HCT116 (cell line): ENCODE measurements at regions not wholly inside any gene's neighbourhood (a gene's known extent, or its start where the extent isn't known, plus 50 kb on each side); places are given as distances from the start of the nearest gene placed in this dataset.

ENCODE experiments used
- ATAC-seq: fragments of 200-7000 bp; cut with Tn5 transposase; 2 replicates; pipeline ENCODE4 v1.9.1; 2020; ENCODE audit warnings: mild to moderate bottlenecking, moderate library complexity
- BruUV-seq: library from RNA; stranded (reverse); fragments of 400-500 nt; replicated peaks from 2 replicates; lab custom pipeline; 2021; lab: Mats Ljungman, UMichigan
- CTCF ChIA-PET: fragments of 300-600 bp; sonication (Branson Sonifier 250); formaldehyde crosslinking; loops from one replicate; lab custom pipeline; 2021; ENCODE audit warnings: antibody characterized with exemption; lab: Charles Lee
- POLR2A ChIA-PET: fragments of 300-600, 350-600 bp; sonication (Branson Sonifier 250); formaldehyde crosslinking; loops from one replicate; lab custom pipeline; 2021; ENCODE audit warnings: antibody characterized with exemption; lab: Charles Lee
- RAD21 ChIA-PET, 2 experiments: fragments of 300-600 bp; sonication (Branson Sonifier 250); formaldehyde crosslinking; loops; one replicate each; lab custom pipeline; 2023; ENCODE audit warnings: low total read pairs in 2 of 2; ENCODE audit not compliant: uncharacterized antibody in 2 of 2, unreplicated experiment in 2 of 2, low non-redundant PET in 1 of 2; lab: Charles Lee
- DNase-seq: peaks from one replicate; pipeline ENCODE4 v3.0.0-alpha.2; 2010; ENCODE audit warnings: low read depth, low spot score
- H2AFZ ChIP-seq: fragments of 200-600 bp; shearing (Covaris generic), sonication (generic); 2 replicates; pipeline ENCODE4 v1.6.1; 2017; ENCODE audit warnings: low read depth, mixed run types, mixed read lengths, antibody characterized with exemption, low read length; ENCODE audit not compliant: poor library complexity, severe bottlenecking
- H3K27ac ChIP-seq: 2 replicates; pipeline ENCODE4 v1.5.1; 2012; ENCODE audit warnings: low read depth, low read length
- H3K27me3 ChIP-seq: fragments of 200-600 bp; sonication (generic); 2 replicates; pipeline ENCODE4 v1.6.1; 2016; ENCODE audit warnings: mixed run types, low read length, mixed read lengths; ENCODE audit not compliant: insufficient read depth
- H3K36me3 ChIP-seq, 2 experiments: fragments of 200-500 bp in 1 of 2; fragments of 200-600 bp in 1 of 2; sonication (Bioruptor generic) in 1 of 2; sonication (generic) in 1 of 2; 2 replicates each; pipeline versions ENCODE4 v1.5.1 to v1.6.1; 2014 to 2016; ENCODE audit warnings: low read length in 2 of 2, inconsistent platforms in 1 of 2, mixed read lengths in 1 of 2, mixed run types in 1 of 2; ENCODE audit not compliant: insufficient read depth in 2 of 2, control insufficient read depth in 1 of 2
- H3K4me1 ChIP-seq, 2 experiments: fragments of 200-600 bp in 1 of 2; sonication (generic) in 1 of 2; 2 replicates each; pipeline versions ENCODE4 v1.5.1 to v1.6.1; 2012 to 2017; ENCODE audit warnings: low read length in 2 of 2, inconsistent platforms in 1 of 2, mild to moderate bottlenecking in 1 of 2, mixed read lengths in 1 of 2, mixed run types in 1 of 2, moderate library complexity in 1 of 2; ENCODE audit not compliant: insufficient read depth in 2 of 2, control insufficient read depth in 1 of 2
- H3K4me2 ChIP-seq: fragments of 200-600 bp; sonication (generic); 2 replicates; pipeline ENCODE4 v1.6.1; 2017; ENCODE audit warnings: mixed run types, low read length, mixed read lengths
- H3K4me3 ChIP-seq, 2 experiments: fragments of 200-600 bp in 1 of 2; sonication (generic) in 1 of 2; replicated peaks in 1 of 2; 2 replicates each; pipeline ENCODE4 v1.5.1; 2011 to 2016; ENCODE audit warnings: low read length in 2 of 2, control low read depth in 1 of 2, low read depth in 1 of 2, mild to moderate bottlenecking in 1 of 2, mixed read lengths in 1 of 2, mixed run types in 1 of 2
- H3K79me2 ChIP-seq: fragments of 200-600 bp; sonication (generic); 2 replicates; pipeline ENCODE4 v1.6.1; 2017; ENCODE audit warnings: mild to moderate bottlenecking, mixed run types, low read length, moderate library complexity, mixed read lengths; ENCODE audit not compliant: insufficient read depth
- H3K9ac ChIP-seq: fragments of 200-600 bp; sonication (generic); 2 replicates; pipeline ENCODE4 v1.6.1; 2016; ENCODE audit warnings: low read length, mixed read lengths
- H3K9me2 ChIP-seq: fragments of 200-600 bp; sonication (generic), shearing (Covaris generic); 2 replicates; pipeline ENCODE4 v1.6.1; 2017; ENCODE audit warnings: mixed run types, mild to moderate bottlenecking, moderate library complexity; ENCODE audit not compliant: insufficient read depth
- H3K9me3 ChIP-seq, 2 experiments: fragments of 200-500 bp in 1 of 2; fragments of 200-600 bp in 1 of 2; sonication (Bioruptor generic) in 1 of 2; sonication (generic) in 1 of 2; 2 replicates each; pipeline ENCODE4 v1.6.1; 2014 to 2017; ENCODE audit warnings: low read length in 2 of 2, mixed read lengths in 2 of 2, inconsistent platforms in 1 of 2, low read depth in 1 of 2, mild to moderate bottlenecking in 1 of 2, mixed run types in 1 of 2, moderate library complexity in 1 of 2; ENCODE audit not compliant: control insufficient read depth in 1 of 2, insufficient read depth in 1 of 2
- H4K20me1 ChIP-seq: fragments of 200-600 bp; sonication (generic), shearing (Covaris generic); 2 replicates; pipeline ENCODE4 v1.6.1; 2017; ENCODE audit warnings: mixed run types, mild to moderate bottlenecking, moderate library complexity; ENCODE audit not compliant: insufficient read depth
- CBX3 ChIP-seq: IDR thresholded peaks from 2 replicates; pipeline ENCODE4 v1.6.1; 2012; ENCODE audit warnings: low read depth
- CEBPB ChIP-seq: IDR thresholded peaks from 2 replicates; pipeline ENCODE4 v1.6.1; 2012; ENCODE audit warnings: low read depth
- ELF1 ChIP-seq: IDR thresholded peaks from 2 replicates; pipeline ENCODE4 v1.6.1; 2012; ENCODE audit warnings: low read depth, borderline replicate concordance
- POLR2AphosphoS5 ChIP-seq: IDR thresholded peaks from 2 replicates; pipeline ENCODE4 v1.6.1; 2011; ENCODE audit warnings: mild to moderate bottlenecking, low read depth, low read length, moderate library complexity
- SRF ChIP-seq: IDR thresholded peaks from 2 replicates; pipeline ENCODE4 v1.6.1; 2012; ENCODE audit warnings: low read depth
- YY1 ChIP-seq: IDR thresholded peaks from 2 replicates; pipeline ENCODE4 v1.6.1; 2011; ENCODE audit warnings: low read length, low read depth, moderate library complexity, mild to moderate bottlenecking; ENCODE audit not compliant: insufficient replicate concordance; ENCODE audit errors: extremely low read depth
- ZFX ChIP-seq: fragments of 450-650 bp; IDR thresholded peaks from 2 replicates; pipeline ENCODE4 v1.6.1; 2017
- ZNF274 ChIP-seq: fragments of 200-500 bp; sonication (Bioruptor generic); IDR thresholded peaks from 2 replicates; pipeline ENCODE4 v1.6.1; 2014; ENCODE audit warnings: mild to moderate bottlenecking, low read depth, low read length, inconsistent platforms
- intact Hi-C: fragments of 100-400 bp; cut with micrococcal nuclease; formaldehyde crosslinking; loops from 2 replicates; pipeline ENCODE4 v1.10.0; 2022
- TF ChIP-seq, protein P1 (sequence below): IDR thresholded peaks from 2 replicates; pipeline ENCODE4 v1.6.1; 2012
- TF ChIP-seq, protein P2 (sequence below): IDR thresholded peaks from 2 replicates; pipeline ENCODE4 v1.6.1; 2012
- TF ChIP-seq, protein P3 (sequence below), 3 experiments: fragments of 200-600 bp in 1 of 3; sonication (generic) in 1 of 3; IDR thresholded peaks in 2 of 3; conservative IDR thresholded peaks in 1 of 3; 2 replicates each; pipeline ENCODE4 v1.5.1; 2012 to 2017; ENCODE audit warnings: low read depth in 2 of 3, low read length in 2 of 3, antibody characterized with exemption in 1 of 3, borderline replicate concordance in 1 of 3, control low read depth in 1 of 3, mild to moderate bottlenecking in 1 of 3, mixed read lengths in 1 of 3, mixed run types in 1 of 3, moderate library complexity in 1 of 3; ENCODE audit not compliant: insufficient read depth in 1 of 3

DNA sequence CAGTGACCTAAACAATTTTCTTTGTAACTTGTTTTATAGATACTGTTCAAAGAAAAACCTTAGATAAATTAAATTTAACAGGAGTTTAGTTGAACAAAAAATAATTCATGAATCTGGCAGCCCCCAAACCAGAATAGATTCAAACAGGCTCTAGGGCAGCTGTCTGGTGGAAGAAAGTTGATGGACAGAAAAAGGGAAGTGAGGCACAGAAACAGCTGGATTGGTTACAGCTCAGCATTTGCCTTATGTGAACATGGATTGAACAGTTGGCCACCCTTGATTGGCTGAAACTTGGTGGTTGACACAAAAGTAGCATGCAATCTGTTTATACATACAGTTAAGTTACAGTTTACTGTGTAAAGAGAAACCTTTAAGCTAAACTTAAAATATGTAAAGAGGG is 954.3 kb upstream of the FLRT2 start:
- no peak overlapping the region for H3K4me3 ChIP-seq
- H3K79me2 ChIP-seq, result no peaks in the 10 kb centered on the region
- H3K9me2 ChIP-seq, result no peaks in the 10 kb centered on the region
- no peak overlapping the region for H3K27ac ChIP-seq
- no peak for DNase-seq
- H3K27me3 ChIP-seq, result no peaks in the 10 kb centered on the region
- intact Hi-C loops, result no loop called here
- H3K9ac ChIP-seq, result no peak overlapping the region
- no peak for TF ChIP-seq POLR2AphosphoS5
- no peak for TF ChIP-seq SRF
- no peak for TF ChIP-seq YY1
- no peak for TF ChIP-seq CBX3
- no peak for TF ChIP-seq ZFX
- TF ChIP-seq, protein P1, sequence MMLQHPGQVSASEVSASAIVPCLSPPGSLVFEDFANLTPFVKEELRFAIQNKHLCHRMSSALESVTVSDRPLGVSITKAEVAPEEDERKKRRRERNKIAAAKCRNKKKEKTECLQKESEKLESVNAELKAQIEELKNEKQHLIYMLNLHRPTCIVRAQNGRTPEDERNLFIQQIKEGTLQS, result no peak
- no peak for TF ChIP-seq ZNF274
- TF ChIP-seq CEBPB, result no peak
- TF ChIP-seq, protein P2, sequence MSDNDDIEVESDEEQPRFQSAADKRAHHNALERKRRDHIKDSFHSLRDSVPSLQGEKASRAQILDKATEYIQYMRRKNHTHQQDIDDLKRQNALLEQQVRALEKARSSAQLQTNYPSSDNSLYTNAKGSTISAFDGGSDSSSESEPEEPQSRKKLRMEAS, result no peak
- ChIA-PET POLR2A (no interaction called here), RAD21 (no interaction called here), CTCF (no interaction called here)
- H3K36me3 ChIP-seq, result no peaks in the 10 kb centered on the region
- no TSS peak for BruUV-seq
- H3K9me3 ChIP-seq, result peaks cover 7 to 29% of the 10 kb centered on the region in 2 experiments; a peak in 3 of 4 replicates
- no peaks in the 10 kb centered on the region for H3K4me1 ChIP-seq
- no peak overlapping the region for H3K4me2 ChIP-seq
- H4K20me1 ChIP-seq, result no peaks in the 10 kb centered on the region
- H2AFZ ChIP-seq, result no peak overlapping the region
- no peak for ATAC-seq

DNA sequence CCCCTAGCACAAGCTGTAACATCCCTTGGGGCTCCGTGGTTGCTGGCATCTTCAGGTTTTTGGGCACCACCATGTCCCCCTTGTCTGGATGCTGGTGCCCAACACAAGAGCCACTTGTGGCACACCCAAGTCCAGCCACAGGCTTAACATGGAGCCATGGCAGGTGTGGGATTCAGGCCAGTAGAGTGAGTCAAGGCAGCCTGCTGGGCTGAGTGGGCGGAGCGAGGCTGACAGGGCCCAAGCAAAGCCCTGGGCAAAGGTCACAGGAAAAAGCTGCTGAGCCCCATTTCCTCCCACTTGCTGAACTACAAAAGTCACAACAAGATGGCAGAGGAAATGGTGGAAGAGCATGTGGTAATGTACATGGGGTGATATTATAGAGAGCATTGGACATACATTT is 950.7 kb upstream of the FLRT2 start:
- no peak overlapping the region for H3K9ac ChIP-seq
- H3K9me3 ChIP-seq, result peaks cover 9 to 29% of the 10 kb centered on the region in 2 experiments; a peak in 2 of 4 replicates
- intact Hi-C loops, result no loop called here
- CTCF ChIA-PET, result no interaction called here
- TF ChIP-seq SRF (no peak), ELF1 (no peak), CBX3 (no peak), ZNF274 (no peak)
- TF ChIP-seq, protein P3, sequence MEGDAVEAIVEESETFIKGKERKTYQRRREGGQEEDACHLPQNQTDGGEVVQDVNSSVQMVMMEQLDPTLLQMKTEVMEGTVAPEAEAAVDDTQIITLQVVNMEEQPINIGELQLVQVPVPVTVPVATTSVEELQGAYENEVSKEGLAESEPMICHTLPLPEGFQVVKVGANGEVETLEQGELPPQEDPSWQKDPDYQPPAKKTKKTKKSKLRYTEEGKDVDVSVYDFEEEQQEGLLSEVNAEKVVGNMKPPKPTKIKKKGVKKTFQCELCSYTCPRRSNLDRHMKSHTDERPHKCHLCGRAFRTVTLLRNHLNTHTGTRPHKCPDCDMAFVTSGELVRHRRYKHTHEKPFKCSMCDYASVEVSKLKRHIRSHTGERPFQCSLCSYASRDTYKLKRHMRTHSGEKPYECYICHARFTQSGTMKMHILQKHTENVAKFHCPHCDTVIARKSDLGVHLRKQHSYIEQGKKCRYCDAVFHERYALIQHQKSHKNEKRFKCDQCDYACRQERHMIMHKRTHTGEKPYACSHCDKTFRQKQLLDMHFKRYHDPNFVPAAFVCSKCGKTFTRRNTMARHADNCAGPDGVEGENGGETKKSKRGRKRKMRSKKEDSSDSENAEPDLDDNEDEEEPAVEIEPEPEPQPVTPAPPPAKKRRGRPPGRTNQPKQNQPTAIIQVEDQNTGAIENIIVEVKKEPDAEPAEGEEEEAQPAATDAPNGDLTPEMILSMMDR (IDR thresholded peaks at IDR 0.05 in 2 of 3, conservative IDR thresholded peaks at IDR 0.05 in 1 of 3; ENCODE audit: borderline replicate concordance in 1 of 3, insufficient read depth in 1 of 3, low read depth in 2 of 3, low read length in 2 of 3), result no peak
- TF ChIP-seq, protein P1, result no peak
- POLR2A ChIA-PET, result no interaction called here
- no peaks in the 10 kb centered on the region for H3K79me2 ChIP-seq
- ATAC-seq (no peak), DNase-seq (no peak)
- RAD21 ChIA-PET, result no interaction called here
- H3K27me3 ChIP-seq, result no peaks in the 10 kb centered on the region
- no peak overlapping the region for H3K4me2 ChIP-seq
- no peaks in the 10 kb centered on the region for H3K36me3 ChIP-seq
- no peaks in the 10 kb centered on the region for H4K20me1 ChIP-seq
- no peaks in the 10 kb centered on the region for H3K4me1 ChIP-seq
- no TSS peak for BruUV-seq
- no peaks in the 10 kb centered on the region for H3K9me2 ChIP-seq
- H3K27ac ChIP-seq, result no peak overlapping the region
- no peak overlapping the region for H3K4me3 ChIP-seq
- no peak overlapping the region for H2AFZ ChIP-seq
